Liver (tissue), 8 donors: ENCODE measurements at regions not wholly inside any gene's neighbourhood (a gene's known extent, or its start where the extent isn't known, plus 50 kb on each side); places are given as distances from the start of the nearest gene placed in this dataset.

Experiments used
- DNase-seq: peaks from one replicate; pipeline ENCODE4 v3.0.0-alpha.2; 2017; ENCODE audit warnings: low spot score
- H3K27ac ChIP-seq, 2 donors: one replicate each; pipeline ENCODE4 v1.7.0; 2013; ENCODE audit warnings: inconsistent platforms in 2 of 2, low read length in 2 of 2, control low read depth in 1 of 2, low read depth in 1 of 2, mild to moderate bottlenecking in 1 of 2
- H3K27me3 ChIP-seq, 4 donors: one replicate each; pipeline versions ENCODE4 v1.6.1 to v1.7.0; 2013; ENCODE audit warnings: low read length in 3 of 4, inconsistent platforms in 1 of 4, mild to moderate bottlenecking in 1 of 4, moderate library complexity in 1 of 4; ENCODE audit not compliant: control insufficient read depth in 4 of 4, insufficient read depth in 4 of 4
- H3K36me3 ChIP-seq, 4 donors: one replicate each; pipeline versions ENCODE4 v1.6.1 to v1.7.0; 2013; ENCODE audit warnings: low read length in 3 of 4, mild to moderate bottlenecking in 3 of 4, low read depth in 1 of 4, moderate library complexity in 1 of 4; ENCODE audit not compliant: control insufficient read depth in 4 of 4, insufficient read depth in 3 of 4
- H3K4me1 ChIP-seq, 4 donors: one replicate each; pipeline versions ENCODE4 v1.6.1 to v1.7.0; 2013; ENCODE audit warnings: low read length in 3 of 4, mild to moderate bottlenecking in 3 of 4, moderate library complexity in 1 of 4; ENCODE audit not compliant: control insufficient read depth in 4 of 4, insufficient read depth in 4 of 4
- H3K4me3 ChIP-seq, 3 donors: one replicate each; pipeline versions ENCODE4 v1.6.1 to v1.7.0; 2013; ENCODE audit warnings: low read length in 3 of 3, control low read depth in 1 of 3, low read depth in 1 of 3, mild to moderate bottlenecking in 1 of 3
- H3K9ac ChIP-seq, 2 donors: one replicate each; pipeline ENCODE4 v1.7.0; 2013; ENCODE audit warnings: low read length in 2 of 2, mild to moderate bottlenecking in 2 of 2, moderate library complexity in 2 of 2, control low read depth in 1 of 2, low read depth in 1 of 2
- H3K9me3 ChIP-seq, 4 donors: one replicate each; pipeline versions ENCODE4 v1.6.1 to v1.7.0; 2013; ENCODE audit warnings: low read length in 3 of 4; ENCODE audit not compliant: control insufficient read depth in 4 of 4
- CTCF ChIP-seq: fragments of 150-350 bp; IDR thresholded peaks from 2 replicates; pipeline ENCODE4 v1.5.1; 2017; ENCODE audit warnings: improper control_type of control experiment, low read depth, low read length; ENCODE audit not compliant: missing input control
- EGR1 ChIP-seq, 2 donors: IDR thresholded peaks; 2 replicates each; pipeline ENCODE4 v1.6.1; 2016 to 2018; ENCODE audit warnings: antibody characterized with exemption in 2 of 2, low read depth in 2 of 2
- FOXA1 ChIP-seq: IDR thresholded peaks from 2 replicates; pipeline ENCODE4 v1.6.1; 2016; ENCODE audit warnings: antibody characterized with exemption
- FOXA2 ChIP-seq: IDR thresholded peaks from 2 replicates; pipeline ENCODE4 v1.6.1; 2016; ENCODE audit warnings: antibody characterized with exemption
- GABPA ChIP-seq, 2 donors: IDR thresholded peaks in 1 of 2; conservative IDR thresholded peaks in 1 of 2; 2 replicates each; pipeline ENCODE4 v1.6.1; 2016; ENCODE audit warnings: antibody characterized with exemption in 2 of 2, mild to moderate bottlenecking in 1 of 2, moderate library complexity in 1 of 2
- HNF4A ChIP-seq, 2 donors: conservative IDR thresholded peaks; 2 replicates each; pipeline ENCODE4 v1.6.1; 2016; ENCODE audit warnings: antibody characterized with exemption in 2 of 2, mild to moderate bottlenecking in 2 of 2
- HNF4G ChIP-seq: IDR thresholded peaks from 2 replicates; pipeline ENCODE4 v1.6.1; 2016; ENCODE audit warnings: antibody characterized with exemption
- JUND ChIP-seq, 2 donors: IDR thresholded peaks; 2 replicates each; pipeline ENCODE4 v1.6.1; 2016; ENCODE audit warnings: antibody characterized with exemption in 2 of 2
- MAX ChIP-seq: IDR thresholded peaks from 2 replicates; pipeline ENCODE4 v1.6.1; 2016; ENCODE audit warnings: antibody characterized with exemption
- RAD21 ChIP-seq, 2 donors: IDR thresholded peaks; 2 replicates each; pipeline ENCODE4 v1.6.1; 2016; ENCODE audit warnings: antibody characterized with exemption in 2 of 2, mild to moderate bottlenecking in 2 of 2
- REST ChIP-seq: IDR thresholded peaks from 2 replicates; pipeline ENCODE4 v1.6.1; 2016; ENCODE audit warnings: antibody characterized with exemption, mild to moderate bottlenecking
- RXRA ChIP-seq, 2 donors: IDR thresholded peaks; 2 replicates each; pipeline ENCODE4 v1.6.1; 2017 to 2018; ENCODE audit warnings: antibody characterized with exemption in 2 of 2, mild to moderate bottlenecking in 1 of 2
- SP1 ChIP-seq: IDR thresholded peaks from 2 replicates; pipeline ENCODE4 v1.6.1; 2018; ENCODE audit warnings: antibody characterized with exemption, mild to moderate bottlenecking
- TAF1 ChIP-seq: conservative IDR thresholded peaks from 2 replicates; pipeline ENCODE4 v1.6.1; 2016; ENCODE audit warnings: antibody characterized with exemption, mild to moderate bottlenecking
- YY1 ChIP-seq: IDR thresholded peaks from 2 replicates; pipeline ENCODE4 v1.6.1; 2016; ENCODE audit warnings: antibody characterized with exemption, mild to moderate bottlenecking
- ZBTB33 ChIP-seq: IDR thresholded peaks from 2 replicates; pipeline ENCODE4 v1.6.1; 2016; ENCODE audit warnings: antibody characterized with exemption
- WGBS: extraction: QIAGEN DNeasy Blood & Tissue Kit; methylation state at CpG from one replicate; pipeline ENCODE4 v1.1.7; 2013; 5-methylcytosine and 5-hydroxymethylcytosine counted together
- donor health status: healthy.
- donor health status: healthy.
- donor health status: healthy.
- donor health status: healthy.
- donor health status: healthy.

DNA sequence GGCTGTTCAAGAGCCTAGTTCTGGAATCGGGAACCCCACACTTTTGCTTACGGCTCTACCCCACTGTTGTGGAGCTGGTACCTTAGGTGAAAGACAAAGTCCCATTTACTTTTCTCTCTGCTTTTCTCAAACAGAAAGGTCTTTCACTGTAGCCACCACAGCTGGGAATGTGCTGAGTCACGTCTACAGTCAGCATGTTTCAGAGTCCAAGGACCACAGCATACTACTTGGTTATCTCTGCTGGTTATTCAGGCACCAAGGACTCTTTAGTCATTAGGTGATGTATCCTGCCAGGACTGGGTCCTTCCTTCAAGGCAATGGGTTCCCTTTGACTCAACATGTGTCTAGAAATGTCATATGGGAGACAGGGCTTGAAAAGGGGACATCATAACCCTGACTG lies 266.8 kb upstream of the STEAP1 start:
- WGBS, result 79% methylated on average over 3 of the region's 3 CpGs
- Histone ChIP-seq H3K27me3 (no peaks in the 10 kb centered on the region), H3K27ac (no peak overlapping the region), H3K9me3 (no peaks in the 10 kb centered on the region), H3K9ac (no peak overlapping the region), H3K4me1 (no peaks in the 10 kb centered on the region), H3K4me3 (no peak overlapping the region), H3K36me3 (no peaks in the 10 kb centered on the region)
- TF ChIP-seq REST (no peak), HNF4A (conservative IDR thresholded peaks at IDR 0.05) (no peak), RXRA (IDR thresholded peaks at IDR 0.05) (no peak)
- DNase-seq, result no peak

- Histone ChIP-seq H3K27me3 (no peaks in the 10 kb centered on the region), H3K9me3 (no peaks in the 10 kb centered on the region), H3K4me3 (no peak overlapping the region), H3K9ac (no peak overlapping the region), H3K36me3 (no peaks in the 10 kb centered on the region), H3K4me1 (no peaks in the 10 kb centered on the region), H3K27ac (no peak overlapping the region)
- WGBS, result 79% methylated on average over 2 of the region's 2 CpGs
- TF ChIP-seq GABPA (IDR thresholded peaks at IDR 0.05 in 1 of 2, conservative IDR thresholded peaks at IDR 0.05 in 1 of 2), result no peak
- no peak for TF ChIP-seq EGR1 (IDR thresholded peaks at IDR 0.05; ENCODE audit: low read depth in 2 of 2)
- no peak for TF ChIP-seq FOXA2
- no peak for TF ChIP-seq RXRA (IDR thresholded peaks at IDR 0.05)
- no peak for TF ChIP-seq FOXA1
- TF ChIP-seq HNF4A (conservative IDR thresholded peaks at IDR 0.05), result no peak
- no peak for TF ChIP-seq SP1
- no peak for TF ChIP-seq RAD21 (IDR thresholded peaks at IDR 0.05)
- TF ChIP-seq ZBTB33, result no peak
- TF ChIP-seq YY1, result no peak
- DNase-seq, result no peak
These were observed 245.5 kb upstream of the STEAP1 start for GRCh38 chr7:89908736-89909135.

- TF ChIP-seq FOXA2 (no peak), JUND (IDR thresholded peaks at IDR 0.05) (no peak), TAF1 (no peak), MAX (no peak), HNF4A (conservative IDR thresholded peaks at IDR 0.05) (no peak), HNF4G (no peak), CTCF (no peak), REST (no peak), FOXA1 (no peak), SP1 (no peak), RAD21 (IDR thresholded peaks at IDR 0.05) (no peak), RXRA (IDR thresholded peaks at IDR 0.05) (no peak), YY1 (no peak)
- Histone ChIP-seq H3K36me3 (no peaks in the 10 kb centered on the region), H3K9me3 (no peaks in the 10 kb centered on the region), H3K4me1 (no peaks in the 10 kb centered on the region), H3K4me3 (no peak overlapping the region), H3K27me3 (no peaks in the 10 kb centered on the region), H3K27ac (no peak overlapping the region), H3K9ac (no peak overlapping the region)
- 58% methylated on average over 2 of the region's 2 CpGs for WGBS
- no peak for DNase-seq
These were observed 239.6 kb upstream of the STEAP1 start for GRCh38 chr7:89914711-89915110.
